ENCODE measurements at regions not wholly inside any gene's neighbourhood (a gene's known extent, or its start where the extent isn't known, plus 50 kb on each side); places are given as distances from the start of the nearest gene placed in this dataset.
"Not testable (repeated sequence)": the region's sequence is repeated elsewhere in the genome, so short reads cannot be mapped to it uniquely, and the experiment has no call there.

DNA sequence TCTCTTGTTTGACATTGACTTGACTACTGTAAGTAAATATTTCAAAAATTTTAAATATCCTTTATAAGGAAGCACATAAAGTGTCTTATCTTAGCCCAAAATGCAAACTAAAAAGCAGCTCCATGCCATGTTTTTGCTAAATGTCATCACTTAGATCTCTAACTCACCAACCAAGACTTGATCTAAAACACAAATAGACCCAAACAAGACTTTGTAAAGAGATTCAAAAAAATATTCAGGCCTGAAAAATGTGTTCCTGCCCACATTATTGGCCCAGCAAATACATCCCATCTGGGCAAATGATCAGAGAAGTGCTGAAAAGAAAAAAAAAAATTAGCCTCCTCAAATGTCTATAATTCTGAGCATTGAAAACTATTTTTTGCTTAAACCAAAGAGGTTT, 187.6 kb downstream of the MREG start:
- no peak overlapping the region for H3K4me2 ChIP-seq (ENCODE audit: insufficient read depth, low read length)
- H3K79me2 ChIP-seq (ENCODE audit: insufficient read depth, low read length): no peaks in the 10 kb centered on the region
- peak; percentile 71 for DNase-seq (ENCODE audit: insufficient read length, low spot score, missing footprints)

GRCh38 chr2:215821298-215821697, 192.1 kb downstream of the MREG start:
- not testable (repeated sequence) for DNase-seq (ENCODE audit: insufficient read length, low spot score, missing footprints); H3K4me1 ChIP-seq (ENCODE audit: insufficient read depth, low read length); H4K20me1 ChIP-seq (ENCODE audit: insufficient read depth, low read length); H2AFZ ChIP-seq (ENCODE audit: low read length); H3K4me3 ChIP-seq (ENCODE audit: insufficient read depth, low read length); H3K36me3 ChIP-seq (ENCODE audit: insufficient read depth, low read length); H3K4me2 ChIP-seq (ENCODE audit: insufficient read depth, low read length); H3K27me3 ChIP-seq (ENCODE audit: insufficient read depth, low read length); H3K9me3 ChIP-seq (ENCODE audit: low read depth, low read length); H3K79me2 ChIP-seq (ENCODE audit: insufficient read depth, low read length); H3K27ac ChIP-seq (ENCODE audit: low read depth, low read length)

More for the DNA sequence above, 187.6 kb downstream of the MREG start:
- Histone ChIP-seq H3K4me1 (ENCODE audit: insufficient read depth, low read length) (peaks cover 32% of the 10 kb centered on the region), H3K9me3 (ENCODE audit: low read depth, low read length) (no peaks in the 10 kb centered on the region), H3K27ac (ENCODE audit: low read depth, low read length) (peak overlapping the region; percentile 57), H3K36me3 (ENCODE audit: insufficient read depth, low read length) (no peaks in the 10 kb centered on the region), H2AFZ (ENCODE audit: low read length) (no peak overlapping the region), H3K4me3 (ENCODE audit: insufficient read depth, low read length) (no peak overlapping the region), H4K20me1 (ENCODE audit: insufficient read depth, low read length) (no peaks in the 10 kb centered on the region), H3K27me3 (ENCODE audit: insufficient read depth, low read length) (no peaks in the 10 kb centered on the region)
- TF ChIP-seq, protein P1, sequence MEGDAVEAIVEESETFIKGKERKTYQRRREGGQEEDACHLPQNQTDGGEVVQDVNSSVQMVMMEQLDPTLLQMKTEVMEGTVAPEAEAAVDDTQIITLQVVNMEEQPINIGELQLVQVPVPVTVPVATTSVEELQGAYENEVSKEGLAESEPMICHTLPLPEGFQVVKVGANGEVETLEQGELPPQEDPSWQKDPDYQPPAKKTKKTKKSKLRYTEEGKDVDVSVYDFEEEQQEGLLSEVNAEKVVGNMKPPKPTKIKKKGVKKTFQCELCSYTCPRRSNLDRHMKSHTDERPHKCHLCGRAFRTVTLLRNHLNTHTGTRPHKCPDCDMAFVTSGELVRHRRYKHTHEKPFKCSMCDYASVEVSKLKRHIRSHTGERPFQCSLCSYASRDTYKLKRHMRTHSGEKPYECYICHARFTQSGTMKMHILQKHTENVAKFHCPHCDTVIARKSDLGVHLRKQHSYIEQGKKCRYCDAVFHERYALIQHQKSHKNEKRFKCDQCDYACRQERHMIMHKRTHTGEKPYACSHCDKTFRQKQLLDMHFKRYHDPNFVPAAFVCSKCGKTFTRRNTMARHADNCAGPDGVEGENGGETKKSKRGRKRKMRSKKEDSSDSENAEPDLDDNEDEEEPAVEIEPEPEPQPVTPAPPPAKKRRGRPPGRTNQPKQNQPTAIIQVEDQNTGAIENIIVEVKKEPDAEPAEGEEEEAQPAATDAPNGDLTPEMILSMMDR (IDR thresholded peaks at IDR 0.05; ENCODE audit: extremely low read depth, low read depth, low read length): no peak

DNA sequence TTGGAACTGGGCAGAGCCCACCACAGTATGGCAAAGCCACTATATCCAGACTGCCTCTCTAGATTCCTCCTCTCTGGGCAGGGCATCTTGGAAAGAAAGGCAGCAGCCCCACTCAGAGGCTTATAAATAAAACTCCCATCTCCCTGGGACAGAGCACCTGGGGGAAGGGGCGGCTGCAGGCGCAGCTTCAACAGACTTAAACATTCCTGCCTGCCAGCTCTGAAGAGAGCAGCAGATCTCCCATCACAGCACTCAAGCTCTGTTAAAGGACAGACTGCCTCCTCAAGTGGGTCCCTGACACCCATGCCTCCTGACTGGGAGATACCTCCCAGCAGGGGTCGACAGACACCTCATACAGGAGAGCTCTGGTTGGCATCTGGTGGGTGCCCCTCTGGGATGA, 193.6 kb downstream of the MREG start:
- H3K9me3 ChIP-seq (ENCODE audit: low read depth, low read length); DNase-seq (ENCODE audit: insufficient read length, low spot score, missing footprints); H3K27me3 ChIP-seq (ENCODE audit: insufficient read depth, low read length); H2AFZ ChIP-seq (ENCODE audit: low read length); H3K27ac ChIP-seq (ENCODE audit: low read depth, low read length); H4K20me1 ChIP-seq (ENCODE audit: insufficient read depth, low read length); H3K36me3 ChIP-seq (ENCODE audit: insufficient read depth, low read length); H3K79me2 ChIP-seq (ENCODE audit: insufficient read depth, low read length); H3K4me3 ChIP-seq (ENCODE audit: insufficient read depth, low read length); H3K4me2 ChIP-seq (ENCODE audit: insufficient read depth, low read length); H3K4me1 ChIP-seq (ENCODE audit: insufficient read depth, low read length): not testable (repeated sequence)

- no peak overlapping the region for H2AFZ ChIP-seq (ENCODE audit: low read length)
- H3K79me2 ChIP-seq (ENCODE audit: insufficient read depth, low read length): no peaks in the 10 kb centered on the region
- DNase-seq (ENCODE audit: insufficient read length, low spot score, missing footprints): no peak
- H3K4me1 ChIP-seq (ENCODE audit: insufficient read depth, low read length): peaks cover 11% of the 10 kb centered on the region
- no peaks in the 10 kb centered on the region for H3K36me3 ChIP-seq (ENCODE audit: insufficient read depth, low read length)
- no peaks in the 10 kb centered on the region for H3K27me3 ChIP-seq (ENCODE audit: insufficient read depth, low read length)
- H3K4me2 ChIP-seq (ENCODE audit: insufficient read depth, low read length): no peak overlapping the region
- no peak overlapping the region for H3K4me3 ChIP-seq (ENCODE audit: insufficient read depth, low read length)
- no peaks in the 10 kb centered on the region for H3K9me3 ChIP-seq (ENCODE audit: low read depth, low read length)
- TF ChIP-seq, protein P1 (IDR thresholded peaks at IDR 0.05; ENCODE audit: extremely low read depth, low read depth, low read length): no peak
- no peaks in the 10 kb centered on the region for H4K20me1 ChIP-seq (ENCODE audit: insufficient read depth, low read length)
- H3K27ac ChIP-seq (ENCODE audit: low read depth, low read length): no peak overlapping the region
Measured at GRCh38 chr2:215817046-215817445, 196.3 kb downstream of the MREG start.

GRCh38 chr2:215816424-215816823, 196.9 kb downstream of the MREG start:
- Histone ChIP-seq H3K4me1 (ENCODE audit: insufficient read depth, low read length) (peaks cover 11% of the 10 kb centered on the region), H3K79me2 (ENCODE audit: insufficient read depth, low read length) (no peaks in the 10 kb centered on the region), H3K27ac (ENCODE audit: low read depth, low read length) (no peak overlapping the region), H3K4me3 (ENCODE audit: insufficient read depth, low read length) (no peak overlapping the region), H3K4me2 (ENCODE audit: insufficient read depth, low read length) (no peak overlapping the region), H3K9me3 (ENCODE audit: low read depth, low read length) (no peaks in the 10 kb centered on the region), H3K27me3 (ENCODE audit: insufficient read depth, low read length) (no peaks in the 10 kb centered on the region), H2AFZ (ENCODE audit: low read length) (no peak overlapping the region), H3K36me3 (ENCODE audit: insufficient read depth, low read length) (no peaks in the 10 kb centered on the region), H4K20me1 (ENCODE audit: insufficient read depth, low read length) (no peaks in the 10 kb centered on the region)
- no peak for DNase-seq (ENCODE audit: insufficient read length, low spot score, missing footprints)
- TF ChIP-seq, protein P1 (IDR thresholded peaks at IDR 0.05; ENCODE audit: extremely low read depth, low read depth, low read length): no peak

All from osteoblast (primary cell).